HEK293 (cell line): ENCODE measurements at regions not wholly inside any gene's neighbourhood (a gene's known extent, or its start where the extent isn't known, plus 50 kb on each side); places are given as distances from the start of the nearest gene placed in this dataset.
"Not testable (repeated sequence)": the region's sequence is repeated elsewhere in the genome, so short reads cannot be mapped to it uniquely, and the experiment has no call there.

Experiments
- CTCF ChIA-PET: fragments of 350-600 bp; formaldehyde crosslinking; extraction: SDS; loops from one replicate; lab custom pipeline; 2021; ENCODE audit warnings: antibody characterized with exemption; lab: Yijun Ruan, JAX
- POLR2A ChIA-PET: fragments of 300-600 bp; formaldehyde crosslinking; extraction: SDS; loops from one replicate; lab custom pipeline; 2020; ENCODE audit warnings: antibody characterized with exemption, inconsistent platforms; lab: Yijun Ruan, JAX
- H3K27ac ChIP-seq: fragments of 200-500 bp; sonication (Bioruptor generic); 2 replicates; pipeline ENCODE4 v1.5.1; 2014; ENCODE audit warnings: low read depth, low read length, control low read depth, inconsistent platforms; ENCODE audit errors: extremely low read depth
- H3K36me3 ChIP-seq, 2 experiments: fragments of 200-500 bp in 1 of 2; sonication (Bioruptor generic) in 1 of 2; 1 replicate in 1 of 2; 2 replicates in 1 of 2; pipeline ENCODE4 v1.5.1; 2014 to 2017; ENCODE audit warnings: inconsistent platforms in 2 of 2, low read length in 2 of 2; ENCODE audit not compliant: control insufficient read depth in 2 of 2, insufficient read depth in 1 of 2
- H3K4me1 ChIP-seq: fragments of 200-500 bp; sonication (Bioruptor generic); 2 replicates; pipeline ENCODE4 v1.5.1; 2014; ENCODE audit warnings: mild to moderate bottlenecking, low read length, inconsistent platforms; ENCODE audit not compliant: control insufficient read depth, insufficient read depth
- H3K4me3 ChIP-seq: 2 replicates; pipeline ENCODE4 v1.5.1; 2011; ENCODE audit warnings: low read depth, mild to moderate bottlenecking, control low read depth, low read length, moderate library complexity
- H3K9me3 ChIP-seq: fragments of 200-500 bp; sonication (Bioruptor generic); 2 replicates; pipeline ENCODE4 v1.5.1; 2014; ENCODE audit warnings: low read depth, low read length, inconsistent platforms; ENCODE audit not compliant: control insufficient read depth, insufficient read depth
- KLF7 ChIP-seq: fragments of 450-650 bp; formaldehyde crosslinking; IDR thresholded peaks from 2 replicates; pipeline ENCODE4 v1.5.1; 2016; ENCODE audit warnings: missing biosample characterization, missing genetic modification characterization, borderline replicate concordance
- ZNF10 ChIP-seq: fragments of 450-650 bp; formaldehyde crosslinking; IDR thresholded peaks from 2 replicates; pipeline ENCODE4 v1.5.1; 2017; ENCODE audit warnings: missing biosample characterization, missing genetic modification characterization
- ZNF416 ChIP-seq: fragments of 450-650 bp; formaldehyde crosslinking; IDR thresholded peaks from 2 replicates; pipeline ENCODE4 v1.5.1; 2016; ENCODE audit warnings: missing biosample characterization, missing genetic modification characterization
- ZNF48 ChIP-seq: fragments of 450-650 bp; formaldehyde crosslinking; IDR thresholded peaks from 2 replicates; pipeline ENCODE4 v1.5.1; 2016; ENCODE audit warnings: missing biosample characterization, missing genetic modification characterization
- ZNF514 ChIP-seq: fragments of 450-650 bp; formaldehyde crosslinking; IDR thresholded peaks from 2 replicates; pipeline ENCODE4 v1.5.1; 2016; ENCODE audit warnings: missing biosample characterization, missing genetic modification characterization
- ZNF548 ChIP-seq: fragments of 450-650 bp; formaldehyde crosslinking; IDR thresholded peaks from 2 replicates; pipeline ENCODE4 v1.5.1; 2016; ENCODE audit warnings: missing biosample characterization, missing genetic modification characterization
- ZXDB ChIP-seq: fragments of 450-650 bp; formaldehyde crosslinking; IDR thresholded peaks from 2 replicates; pipeline ENCODE4 v1.5.1; 2016; ENCODE audit warnings: missing biosample characterization, missing genetic modification characterization
- TF ChIP-seq, protein P1 (sequence below): fragments of 450-650 bp; formaldehyde crosslinking; IDR thresholded peaks from 2 replicates; pipeline ENCODE4 v1.5.1; 2016; ENCODE audit warnings: missing biosample characterization, missing genetic modification characterization
- TF ChIP-seq, protein P2 (sequence below): fragments of 450-650 bp; formaldehyde crosslinking; IDR thresholded peaks from 2 replicates; pipeline ENCODE4 v1.5.1; 2016; ENCODE audit warnings: missing biosample characterization, missing genetic modification characterization, borderline replicate concordance

DNA sequence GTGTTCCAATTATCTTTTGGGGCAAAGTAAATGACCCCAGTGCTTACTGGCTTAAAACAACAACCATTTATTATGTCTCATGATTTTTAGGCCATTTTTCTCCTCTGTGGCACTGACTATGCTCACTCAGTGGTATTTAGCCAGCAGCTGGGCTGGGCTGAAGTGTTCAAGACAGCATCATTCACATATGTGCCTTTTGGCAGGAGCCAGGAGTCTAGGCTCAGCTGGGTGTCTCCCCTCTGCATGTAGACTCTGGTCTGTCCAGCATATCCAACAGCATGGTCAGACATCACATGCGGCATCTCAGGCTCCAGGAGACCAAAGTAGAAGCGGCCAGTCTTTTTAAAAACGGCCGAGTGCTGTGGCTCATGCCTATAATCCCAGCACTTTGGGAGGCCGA is 120.3 kb upstream of the TOP1 start:
- TF ChIP-seq, protein P1, sequence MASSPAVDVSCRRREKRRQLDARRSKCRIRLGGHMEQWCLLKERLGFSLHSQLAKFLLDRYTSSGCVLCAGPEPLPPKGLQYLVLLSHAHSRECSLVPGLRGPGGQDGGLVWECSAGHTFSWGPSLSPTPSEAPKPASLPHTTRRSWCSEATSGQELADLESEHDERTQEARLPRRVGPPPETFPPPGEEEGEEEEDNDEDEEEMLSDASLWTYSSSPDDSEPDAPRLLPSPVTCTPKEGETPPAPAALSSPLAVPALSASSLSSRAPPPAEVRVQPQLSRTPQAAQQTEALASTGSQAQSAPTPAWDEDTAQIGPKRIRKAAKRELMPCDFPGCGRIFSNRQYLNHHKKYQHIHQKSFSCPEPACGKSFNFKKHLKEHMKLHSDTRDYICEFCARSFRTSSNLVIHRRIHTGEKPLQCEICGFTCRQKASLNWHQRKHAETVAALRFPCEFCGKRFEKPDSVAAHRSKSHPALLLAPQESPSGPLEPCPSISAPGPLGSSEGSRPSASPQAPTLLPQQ (tag by site-specific recombination), result no peak
- no peak for TF ChIP-seq KLF7 (tag by site-specific recombination)
- no peak for TF ChIP-seq ZNF548
- no peak for TF ChIP-seq ZNF10 (tag by site-specific recombination)
- TF ChIP-seq ZXDB (tag by site-specific recombination), result no peak
- no peaks in the 10 kb centered on the region for H3K4me1 ChIP-seq
- ChIA-PET CTCF (no interaction called here), POLR2A (no interaction called here)
- H3K9me3 ChIP-seq, result no peaks in the 10 kb centered on the region
- H3K27ac ChIP-seq, result no peak overlapping the region
- no peak overlapping the region for H3K4me3 ChIP-seq
- no peaks in the 10 kb centered on the region for H3K36me3 ChIP-seq

DNA sequence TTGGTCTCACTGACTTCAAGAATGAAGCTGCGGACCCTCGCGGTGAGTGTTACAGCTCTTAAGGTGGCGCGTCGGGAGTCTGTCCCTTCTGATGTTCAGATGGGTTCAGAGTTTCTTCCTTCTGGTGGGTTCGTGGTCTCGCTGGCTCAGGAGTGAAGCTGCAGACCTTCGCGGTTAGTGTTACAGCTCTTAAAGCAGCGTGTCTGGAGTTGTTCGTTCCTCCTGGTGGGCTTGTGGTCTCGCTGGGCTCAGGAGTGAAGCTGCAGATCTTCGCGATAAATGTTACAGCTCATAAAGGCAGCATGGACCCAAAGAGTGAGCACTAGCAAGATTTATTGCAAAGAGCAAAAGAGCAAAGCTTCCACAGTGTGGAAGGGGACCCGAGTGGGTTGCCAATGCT is 119.1 kb upstream of the TOP1 start:
- H3K4me3 ChIP-seq, H3K27ac ChIP-seq, H3K9me3 ChIP-seq, H3K36me3 ChIP-seq, H3K4me1 ChIP-seq, POLR2A ChIA-PET: not testable (repeated sequence)
- CTCF ChIA-PET, result interaction anchor here (0.6 to 0.7 kb wide), 2 partner anchors 36 to 253 kb away, joined by 3 read pairs; no protein-coding TSS in a partner anchor

DNA sequence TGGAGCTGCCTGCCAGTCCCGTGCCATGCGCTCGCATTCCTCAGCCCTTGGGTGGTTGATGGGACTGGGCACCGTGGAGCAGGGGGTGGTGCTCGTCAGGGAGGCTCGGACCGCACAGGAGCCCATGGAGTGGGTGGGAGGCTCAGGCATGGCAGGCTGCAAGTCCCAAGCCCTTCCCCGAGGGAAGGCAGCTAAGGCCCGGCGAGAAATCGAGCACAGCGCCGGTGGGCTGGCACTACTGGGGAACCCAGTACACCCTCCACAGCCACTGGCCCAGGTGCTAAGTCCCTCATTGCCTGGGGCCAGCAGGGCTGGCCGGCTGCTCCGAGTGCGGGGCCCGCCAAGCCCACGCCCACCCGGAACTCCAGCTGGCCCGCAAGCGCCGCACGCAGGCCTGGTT is 118.2 kb upstream of the TOP1 start:
- H3K9me3 ChIP-seq, POLR2A ChIA-PET, H3K4me3 ChIP-seq, H3K4me1 ChIP-seq, H3K27ac ChIP-seq, H3K36me3 ChIP-seq: not testable (repeated sequence)
- CTCF ChIA-PET, result interaction anchor here (0.7 kb wide), 1 partner anchor 35 kb away, joined by 3 read pairs; no protein-coding TSS in a partner anchor

DNA sequence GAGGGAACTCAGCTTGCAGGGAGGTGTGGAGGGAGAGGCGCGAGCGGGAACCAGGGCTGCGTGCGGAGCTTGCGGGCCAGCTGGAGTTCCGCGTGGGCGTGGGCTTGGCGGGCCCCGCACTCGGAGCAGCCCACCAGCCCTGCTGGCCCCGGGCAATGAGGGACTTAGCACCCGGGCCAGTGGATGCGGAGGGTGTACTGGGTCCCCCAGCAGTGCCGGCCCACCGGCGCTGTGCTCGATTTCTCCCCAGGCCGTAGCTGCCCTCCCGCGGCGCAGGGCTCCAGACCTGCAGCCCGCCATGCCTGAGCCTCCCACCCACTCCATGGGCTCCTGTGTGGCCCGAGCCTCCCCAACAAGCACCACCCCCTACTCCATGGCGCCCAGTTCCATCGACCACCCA is 117.5 kb upstream of the TOP1 start:
- POLR2A ChIA-PET, H3K4me3 ChIP-seq, H3K27ac ChIP-seq, H3K9me3 ChIP-seq, CTCF ChIA-PET, H3K4me1 ChIP-seq, H3K36me3 ChIP-seq: not testable (repeated sequence)

DNA sequence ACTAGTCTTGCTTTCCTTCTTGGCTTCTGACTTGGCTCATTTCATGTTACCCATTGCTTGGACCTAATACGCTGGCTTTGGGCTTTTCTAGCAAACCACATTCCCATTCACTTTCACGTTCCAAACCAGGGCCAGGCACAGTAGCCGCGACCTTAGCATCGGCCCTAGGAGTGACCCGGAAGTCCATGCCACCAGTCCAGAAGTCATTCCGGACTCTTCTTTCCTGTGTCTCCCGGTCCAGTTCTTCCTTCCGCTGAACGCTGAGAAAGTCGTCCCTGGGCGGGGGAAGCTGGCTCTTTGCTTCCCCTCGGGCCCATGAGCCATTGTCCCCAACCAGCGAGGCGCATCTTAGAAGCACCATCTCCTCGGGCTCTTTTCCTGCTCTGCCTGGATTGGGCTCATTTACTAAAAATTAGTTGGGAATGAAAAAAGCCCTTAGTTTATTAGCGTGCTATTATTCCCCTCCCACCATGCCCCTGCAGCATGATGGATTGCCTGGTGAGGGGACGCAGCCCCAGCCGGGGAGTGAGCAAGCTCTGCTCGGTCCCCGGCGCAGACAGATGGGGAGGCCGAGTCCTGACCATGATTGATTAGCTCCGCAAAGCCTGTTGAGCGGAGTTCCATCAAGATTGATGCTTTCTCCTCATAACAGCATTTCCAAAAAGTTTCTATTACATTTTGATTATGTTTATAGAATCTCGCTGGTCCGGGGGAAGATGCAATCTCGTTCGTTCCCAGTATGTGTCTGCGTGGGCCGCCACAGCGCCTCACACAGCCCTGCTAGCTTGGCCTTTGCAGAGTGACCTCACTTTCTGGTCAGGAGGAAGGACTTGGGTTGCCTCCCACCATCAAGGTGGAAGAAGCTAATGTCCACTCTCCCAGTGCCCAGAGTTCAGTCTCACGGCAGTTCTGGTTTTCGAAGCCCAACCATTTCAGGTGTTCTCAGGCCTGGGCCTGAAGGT is 115.1 kb upstream of the TOP1 start:
- Histone ChIP-seq H3K27ac (no peak overlapping the region), H3K9me3 (no peaks in the 10 kb centered on the region), H3K4me3 (no peak overlapping the region), H3K4me1 (no peaks in the 10 kb centered on the region), H3K36me3 (no peaks in the 10 kb centered on the region)
- TF ChIP-seq, protein P2, sequence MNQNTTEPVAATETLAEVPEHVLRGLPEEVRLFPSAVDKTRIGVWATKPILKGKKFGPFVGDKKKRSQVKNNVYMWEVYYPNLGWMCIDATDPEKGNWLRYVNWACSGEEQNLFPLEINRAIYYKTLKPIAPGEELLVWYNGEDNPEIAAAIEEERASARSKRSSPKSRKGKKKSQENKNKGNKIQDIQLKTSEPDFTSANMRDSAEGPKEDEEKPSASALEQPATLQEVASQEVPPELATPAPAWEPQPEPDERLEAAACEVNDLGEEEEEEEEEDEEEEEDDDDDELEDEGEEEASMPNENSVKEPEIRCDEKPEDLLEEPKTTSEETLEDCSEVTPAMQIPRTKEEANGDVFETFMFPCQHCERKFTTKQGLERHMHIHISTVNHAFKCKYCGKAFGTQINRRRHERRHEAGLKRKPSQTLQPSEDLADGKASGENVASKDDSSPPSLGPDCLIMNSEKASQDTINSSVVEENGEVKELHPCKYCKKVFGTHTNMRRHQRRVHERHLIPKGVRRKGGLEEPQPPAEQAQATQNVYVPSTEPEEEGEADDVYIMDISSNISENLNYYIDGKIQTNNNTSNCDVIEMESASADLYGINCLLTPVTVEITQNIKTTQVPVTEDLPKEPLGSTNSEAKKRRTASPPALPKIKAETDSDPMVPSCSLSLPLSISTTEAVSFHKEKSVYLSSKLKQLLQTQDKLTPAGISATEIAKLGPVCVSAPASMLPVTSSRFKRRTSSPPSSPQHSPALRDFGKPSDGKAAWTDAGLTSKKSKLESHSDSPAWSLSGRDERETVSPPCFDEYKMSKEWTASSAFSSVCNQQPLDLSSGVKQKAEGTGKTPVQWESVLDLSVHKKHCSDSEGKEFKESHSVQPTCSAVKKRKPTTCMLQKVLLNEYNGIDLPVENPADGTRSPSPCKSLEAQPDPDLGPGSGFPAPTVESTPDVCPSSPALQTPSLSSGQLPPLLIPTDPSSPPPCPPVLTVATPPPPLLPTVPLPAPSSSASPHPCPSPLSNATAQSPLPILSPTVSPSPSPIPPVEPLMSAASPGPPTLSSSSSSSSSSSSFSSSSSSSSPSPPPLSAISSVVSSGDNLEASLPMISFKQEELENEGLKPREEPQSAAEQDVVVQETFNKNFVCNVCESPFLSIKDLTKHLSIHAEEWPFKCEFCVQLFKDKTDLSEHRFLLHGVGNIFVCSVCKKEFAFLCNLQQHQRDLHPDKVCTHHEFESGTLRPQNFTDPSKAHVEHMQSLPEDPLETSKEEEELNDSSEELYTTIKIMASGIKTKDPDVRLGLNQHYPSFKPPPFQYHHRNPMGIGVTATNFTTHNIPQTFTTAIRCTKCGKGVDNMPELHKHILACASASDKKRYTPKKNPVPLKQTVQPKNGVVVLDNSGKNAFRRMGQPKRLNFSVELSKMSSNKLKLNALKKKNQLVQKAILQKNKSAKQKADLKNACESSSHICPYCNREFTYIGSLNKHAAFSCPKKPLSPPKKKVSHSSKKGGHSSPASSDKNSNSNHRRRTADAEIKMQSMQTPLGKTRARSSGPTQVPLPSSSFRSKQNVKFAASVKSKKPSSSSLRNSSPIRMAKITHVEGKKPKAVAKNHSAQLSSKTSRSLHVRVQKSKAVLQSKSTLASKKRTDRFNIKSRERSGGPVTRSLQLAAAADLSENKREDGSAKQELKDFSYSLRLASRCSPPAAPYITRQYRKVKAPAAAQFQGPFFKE, result no peak
- no peak for TF ChIP-seq ZNF48
- no peak for TF ChIP-seq ZNF416
- TF ChIP-seq ZNF514 (tag by site-specific recombination), result no peak
- ChIA-PET POLR2A (no interaction called here), CTCF (no interaction called here)
